AG04450 (cell line): ENCODE measurements at regions not wholly inside any gene's neighbourhood (a gene's known extent, or its start where the extent isn't known, plus 50 kb on each side); places are given as distances from the start of the nearest gene placed in this dataset.

Experiments
- CTCF ChIA-PET: fragments of 300-600, 350-600 bp; formaldehyde crosslinking; extraction: SDS; loops from one replicate; lab custom pipeline; 2022; ENCODE audit warnings: antibody characterized with exemption, inconsistent platforms; lab: Charles Lee
- POLR2A ChIA-PET: fragments of 350-600 bp; formaldehyde crosslinking; extraction: SDS; loops from one replicate; lab custom pipeline; 2021; ENCODE audit warnings: antibody characterized with exemption, inconsistent platforms; lab: Yijun Ruan, JAX
- DNase-seq: peaks from one replicate; pipeline ENCODE4 v3.0.0-alpha.2; 2011; ENCODE audit warnings: low read depth, low spot score
- H3K27ac ChIP-seq: one replicate; pipeline ENCODE4 v1.5.1; 2012; ENCODE audit warnings: low read depth, low read length, control low read depth
- H3K27me3 ChIP-seq: one replicate; pipeline ENCODE4 v1.6.0; 2012; ENCODE audit warnings: low read length; ENCODE audit not compliant: control insufficient read depth, insufficient read depth
- H3K4me3 ChIP-seq: 2 replicates; pipeline ENCODE4 v1.5.1; 2011; ENCODE audit warnings: mild to moderate bottlenecking, low read depth, low read length, control low read depth
- H3K9me3 ChIP-seq: 2 replicates; pipeline ENCODE4 v1.5.1; 2012; ENCODE audit warnings: low read length; ENCODE audit not compliant: control insufficient read depth, insufficient read depth
- CTCF ChIP-seq: IDR thresholded peaks from 2 replicates; pipeline ENCODE4 v1.5.1; 2011; ENCODE audit warnings: low read depth, low read length, control low read depth, inconsistent platforms

- POLR2A ChIA-PET, result no interaction called here
- CTCF ChIA-PET, result no interaction called here
Measured at GRCh38 chr14:71638523-71639196, 293.6 kb upstream of the RGS6 start.

GRCh38 chr14:71642715-71643114 lies 289.5 kb upstream of the RGS6 start:
- Histone ChIP-seq H3K27me3 (no peaks in the 10 kb centered on the region), H3K4me3 (no peak overlapping the region), H3K27ac (no peak overlapping the region), H3K9me3 (peaks cover 2% of the 10 kb centered on the region; the same call in 1 of the 2 replicates)
- no peak for TF ChIP-seq CTCF
- no peak for DNase-seq
- POLR2A ChIA-PET, result no interaction called here
- CTCF ChIA-PET, result no interaction called here

More at GRCh38 chr14:71638523-71639196, 293.6 kb upstream of the RGS6 start:
- Histone ChIP-seq H3K4me3 (no peak overlapping the region), H3K27me3 (no peaks in the 10 kb centered on the region), H3K9me3 (peaks cover 2% of the 10 kb centered on the region; the same call in 1 of the 2 replicates), H3K27ac (no peak overlapping the region)
- DNase-seq, result peak; percentile 32
- TF ChIP-seq CTCF, result no peak

GRCh38 chr14:71645656-71646055 lies 286.6 kb upstream of the RGS6 start:
- CTCF ChIA-PET, result no interaction called here
- POLR2A ChIA-PET, result no interaction called here
- Histone ChIP-seq H3K4me3 (no peak overlapping the region), H3K27ac (no peak overlapping the region), H3K9me3 (peaks cover 2% of the 10 kb centered on the region; the same call in 1 of the 2 replicates), H3K27me3 (no peaks in the 10 kb centered on the region)
- no peak for TF ChIP-seq CTCF
- DNase-seq, result no peak

GRCh38 chr14:71646518-71646917 lies 285.7 kb upstream of the RGS6 start:
- DNase-seq, result no peak
- TF ChIP-seq CTCF, result no peak
- Histone ChIP-seq H3K27ac (no peak overlapping the region), H3K4me3 (no peak overlapping the region), H3K9me3 (peaks cover 2% of the 10 kb centered on the region; the same call in 1 of the 2 replicates), H3K27me3 (no peaks in the 10 kb centered on the region)
- POLR2A ChIA-PET, result no interaction called here
- CTCF ChIA-PET, result interaction anchor here (0.6 to 0.7 kb wide), 2 partner anchors 106 to 107 kb away, joined by 3 read pairs; no protein-coding TSS in a partner anchor

- CTCF ChIA-PET, result interaction anchor here (0.6 kb wide), 1 partner anchor 187 kb away, joined by 3 read pairs; no protein-coding TSS in a partner anchor
- TF ChIP-seq CTCF, result no peak
Measured at GRCh38 chr14:71647086-71647784, 285.0 kb upstream of the RGS6 start.

More at GRCh38 chr14:71647086-71647784, 285.0 kb upstream of the RGS6 start:
- POLR2A ChIA-PET, result no interaction called here
- DNase-seq, result no peak
- Histone ChIP-seq H3K27me3 (no peaks in the 10 kb centered on the region), H3K9me3 (peaks cover under 1% of the 10 kb centered on the region; the same call in 1 of the 2 replicates), H3K27ac (no peak overlapping the region), H3K4me3 (no peak overlapping the region)
